Putamen (tissue), 1 donor: ENCODE measurements at regions not wholly inside any gene's neighbourhood (a gene's known extent, or its start where the extent isn't known, plus 50 kb on each side); places are given as distances from the start of the nearest gene placed in this dataset.
A peak's percentile ranks its signal among the peaks of the same experiment; 100 is the strongest.

Source experiments
- DNase-seq: peaks from one replicate; pipeline ENCODE4 v3.0.0-alpha.2; 2016; ENCODE audit warnings: low spot score

DNA sequence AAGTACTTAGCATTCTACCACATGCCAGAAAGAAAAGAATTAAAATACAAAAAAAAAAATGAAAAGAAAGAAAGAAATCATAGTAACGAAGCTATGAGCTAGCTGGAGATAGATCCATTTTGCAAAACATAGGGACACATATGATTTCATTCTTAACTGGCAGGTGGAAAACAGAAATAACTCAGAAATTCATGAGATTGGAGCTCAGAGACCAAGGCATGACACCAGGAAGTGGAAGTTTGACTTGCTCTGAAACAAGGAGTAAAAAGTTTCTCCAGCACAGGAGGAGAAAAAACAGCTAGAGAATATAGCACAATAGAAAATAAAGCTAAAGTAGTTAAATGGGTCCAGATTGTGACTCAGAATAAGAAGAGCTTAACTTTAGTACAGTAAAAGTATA lies 278.1 kb downstream of the ZEB2 start:
- DNase-seq, result no peak

DNA sequence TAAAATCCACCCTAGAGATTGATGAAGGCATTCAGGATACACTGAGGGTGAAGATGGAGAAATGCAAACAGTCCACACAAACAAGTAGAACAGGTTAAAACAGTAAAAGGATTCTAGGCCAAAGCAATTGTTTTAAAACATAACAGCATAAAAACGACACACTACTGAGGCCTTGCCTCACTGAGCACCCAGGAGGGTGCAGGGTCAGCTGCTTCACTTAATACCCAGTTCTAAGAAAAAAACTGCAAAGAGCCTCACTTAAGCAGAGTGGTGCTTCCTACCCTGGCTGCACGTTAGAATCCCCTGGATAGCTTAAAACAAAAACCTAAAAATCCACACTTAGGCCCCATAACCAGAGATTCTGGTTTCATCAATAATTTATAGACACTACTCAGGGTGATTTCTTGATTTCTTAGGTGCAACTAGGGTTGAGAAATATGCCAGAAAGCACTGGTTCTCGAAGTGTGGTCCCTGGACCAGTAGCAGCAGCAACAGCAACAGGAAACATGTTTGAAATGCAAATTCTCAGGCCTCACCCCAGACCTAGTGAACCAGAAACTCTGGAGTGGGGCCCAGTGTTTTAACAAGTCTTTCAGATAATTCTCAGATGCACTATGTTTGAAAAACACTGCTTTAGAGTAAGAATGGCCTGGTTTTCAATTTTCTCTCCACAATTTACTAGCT lies 279.1 kb downstream of the ZEB2 start:
- DNase-seq, result peak; percentile 25

DNA sequence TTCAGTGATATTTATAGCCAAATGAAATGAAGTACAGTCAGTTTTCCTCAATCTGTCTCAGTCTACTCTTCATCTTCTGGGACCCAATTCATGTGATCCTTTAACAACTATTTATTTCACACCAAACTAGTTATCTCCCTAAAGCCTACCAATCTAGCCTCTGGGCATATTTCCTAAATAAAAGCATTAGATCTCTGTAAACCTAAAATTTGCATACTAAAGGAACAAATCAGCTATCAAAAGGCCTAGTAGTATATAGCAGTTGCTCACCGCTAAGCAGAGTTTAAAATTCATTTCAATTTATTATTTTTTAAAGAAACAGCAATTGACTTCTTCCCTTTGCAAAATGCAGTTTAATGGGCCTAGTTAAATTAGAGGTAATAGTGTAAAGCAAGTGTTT lies 280.2 kb downstream of the ZEB2 start:
- DNase-seq, result no peak

DNA sequence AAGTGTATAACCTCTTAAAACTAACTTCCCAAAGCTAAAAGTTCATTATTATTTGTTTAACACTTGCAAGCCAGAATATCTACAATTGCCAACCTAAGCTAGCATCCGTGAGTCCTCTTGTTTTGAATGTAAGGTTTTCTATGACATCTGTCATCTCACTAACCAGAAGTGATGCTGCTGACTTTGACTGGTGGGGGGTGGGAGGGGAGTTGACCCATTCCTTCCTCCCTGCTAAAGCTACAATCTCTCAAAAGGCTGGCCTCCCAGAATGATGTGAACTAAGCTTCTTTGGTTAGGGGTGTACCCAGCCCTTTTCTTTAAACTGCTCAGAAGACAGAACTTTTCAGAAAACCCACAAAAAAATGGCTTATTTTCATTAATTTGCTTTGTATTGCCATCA lies 280.6 kb downstream of the ZEB2 start:
- DNase-seq, result no peak

DNA sequence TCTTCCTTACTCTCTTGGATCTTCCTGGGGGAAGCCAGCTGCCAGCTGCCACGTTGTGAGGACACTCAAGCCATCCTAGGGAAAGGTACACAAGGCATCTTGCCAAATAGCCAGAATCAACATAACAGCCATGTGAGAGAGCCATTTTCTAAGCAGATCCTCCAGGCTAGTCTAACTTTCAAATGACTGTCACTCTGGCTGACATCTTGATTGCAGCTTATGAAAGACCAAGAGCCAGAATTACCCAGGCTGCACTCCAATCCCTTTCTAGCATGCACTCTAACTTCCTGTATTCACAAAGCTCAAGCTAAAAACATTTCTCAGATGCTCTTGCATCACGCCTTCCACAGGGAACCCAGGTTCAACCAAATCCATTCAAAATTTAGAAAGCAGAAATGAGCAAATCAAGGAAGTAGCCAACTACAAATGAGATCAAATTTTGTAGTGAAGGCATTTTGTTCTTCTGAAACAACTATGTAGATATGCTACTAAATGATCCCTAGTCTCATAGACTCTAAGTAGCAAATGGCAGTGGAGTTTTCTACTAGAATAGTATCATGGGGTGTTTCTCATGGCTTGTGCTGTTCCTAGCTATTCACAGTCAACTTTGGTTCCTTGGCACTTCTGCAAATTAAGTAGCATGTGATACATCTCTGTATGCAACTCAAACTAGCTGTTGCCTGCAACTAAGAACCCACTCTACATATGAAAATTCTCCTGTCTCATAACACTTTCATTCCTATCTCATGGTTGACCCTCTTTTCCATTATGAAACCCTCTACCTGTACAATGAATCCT lies 281.9 kb downstream of the ZEB2 start:
- DNase-seq, result no peak

DNA sequence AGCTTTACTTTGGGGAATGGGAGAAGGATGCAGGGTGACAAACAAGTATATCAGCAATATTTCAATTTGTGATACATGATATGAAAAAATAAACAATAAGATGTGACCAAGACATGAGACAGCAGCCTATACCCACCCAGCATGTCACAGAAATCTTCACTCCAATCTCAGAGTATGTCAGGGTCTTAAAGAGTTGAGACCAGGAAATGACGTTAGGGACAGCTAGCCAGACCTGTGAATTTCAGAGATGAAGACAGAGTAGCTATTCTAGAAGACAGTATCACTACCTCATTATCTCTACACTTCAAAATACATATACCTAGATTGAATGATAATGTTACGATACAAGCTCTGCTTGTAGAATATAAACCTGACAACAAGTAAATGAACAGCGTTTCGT lies 282.8 kb downstream of the ZEB2 start:
- DNase-seq, result no peak

DNA sequence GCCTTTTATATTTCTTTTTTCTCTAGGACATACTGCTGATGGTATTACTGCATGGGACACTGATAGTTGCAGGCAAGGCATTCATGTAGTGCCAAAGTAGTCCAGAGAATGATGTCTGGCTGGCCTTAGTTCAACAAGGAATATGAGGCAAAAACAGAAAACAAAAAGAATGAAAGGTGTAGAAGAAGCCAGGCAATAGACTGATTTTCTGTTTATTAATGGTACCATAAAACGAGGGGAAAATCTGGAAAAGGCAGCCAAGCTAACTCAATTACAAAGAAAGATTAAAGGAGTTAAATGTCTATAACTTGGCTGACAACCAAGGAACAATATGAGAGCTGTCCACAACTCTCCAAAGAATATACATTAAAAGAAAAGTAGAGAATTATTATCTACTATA lies 284.9 kb downstream of the ZEB2 start:
- no peak for DNase-seq

DNA sequence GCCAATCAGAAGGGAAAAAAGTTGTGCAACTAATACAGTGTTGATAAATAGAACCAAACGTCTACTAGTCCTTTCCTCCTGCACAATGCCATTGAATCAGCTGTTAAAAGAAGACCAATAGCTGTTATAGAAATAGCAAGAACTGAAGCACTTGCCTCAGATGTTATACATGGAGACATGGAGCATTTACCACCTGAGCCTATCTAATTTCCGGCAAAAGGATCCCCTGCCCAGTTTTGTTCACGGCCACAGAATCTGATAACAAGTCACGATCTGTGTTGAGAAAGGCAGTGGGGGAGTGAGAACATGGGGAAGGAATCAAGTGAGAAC lies 285.4 kb downstream of the ZEB2 start:
- DNase-seq, result no peak

DNA sequence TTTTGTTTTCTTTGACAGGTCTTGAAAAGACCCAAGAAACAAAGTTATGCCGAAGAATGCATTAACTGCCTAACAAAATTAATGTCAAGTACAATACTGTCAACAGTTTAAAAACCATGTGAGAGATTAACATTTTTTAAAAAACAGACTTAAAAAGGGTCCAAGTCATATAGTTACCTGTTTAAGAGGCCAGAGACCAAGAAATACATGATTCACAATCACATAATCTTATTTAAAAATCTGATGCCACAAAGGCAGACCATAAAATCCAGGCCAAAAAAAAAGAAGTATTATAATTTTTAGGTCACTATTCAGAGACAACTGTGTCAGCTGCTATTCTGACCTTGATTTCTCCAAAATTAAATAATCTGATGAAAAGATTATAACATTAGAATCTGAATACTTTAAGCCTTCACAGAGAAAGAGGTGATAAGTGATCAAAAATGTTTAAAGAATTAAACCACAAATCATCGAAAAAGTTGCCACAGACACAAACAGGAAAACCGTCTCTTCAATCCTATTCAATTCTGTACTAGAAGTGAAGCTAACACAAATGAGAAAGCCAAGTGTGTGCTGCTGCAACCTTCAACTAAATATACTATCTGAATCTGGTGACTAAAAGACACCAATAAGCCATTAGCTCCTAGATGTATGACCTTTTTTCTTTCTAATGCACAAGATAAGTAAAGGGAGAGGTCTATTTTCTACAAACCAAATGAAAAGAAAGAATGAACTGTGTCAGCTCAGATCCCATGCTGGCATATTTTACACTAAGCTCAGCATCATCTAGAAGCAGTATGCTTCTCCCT lies 286.0 kb downstream of the ZEB2 start:
- no peak for DNase-seq

DNA sequence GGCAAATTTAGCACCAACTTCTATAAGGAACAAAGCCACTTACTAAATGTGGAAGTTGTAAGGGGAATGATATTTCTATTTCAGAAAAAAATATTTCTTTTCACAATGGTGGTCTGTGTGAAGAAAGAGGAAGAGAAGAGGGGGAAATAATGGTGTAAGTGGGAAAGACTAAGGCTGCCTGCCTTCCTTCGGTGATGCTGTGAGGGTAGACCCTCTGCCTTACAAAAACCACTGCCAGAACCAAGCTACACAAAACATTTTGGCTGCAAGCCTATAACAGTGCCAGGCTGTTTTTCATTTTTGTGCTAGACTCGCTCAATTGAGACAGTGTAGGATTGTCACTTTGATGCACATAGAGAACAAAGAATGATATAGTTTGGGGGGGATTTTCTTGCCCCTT lies 286.6 kb downstream of the ZEB2 start:
- DNase-seq, result no peak

DNA sequence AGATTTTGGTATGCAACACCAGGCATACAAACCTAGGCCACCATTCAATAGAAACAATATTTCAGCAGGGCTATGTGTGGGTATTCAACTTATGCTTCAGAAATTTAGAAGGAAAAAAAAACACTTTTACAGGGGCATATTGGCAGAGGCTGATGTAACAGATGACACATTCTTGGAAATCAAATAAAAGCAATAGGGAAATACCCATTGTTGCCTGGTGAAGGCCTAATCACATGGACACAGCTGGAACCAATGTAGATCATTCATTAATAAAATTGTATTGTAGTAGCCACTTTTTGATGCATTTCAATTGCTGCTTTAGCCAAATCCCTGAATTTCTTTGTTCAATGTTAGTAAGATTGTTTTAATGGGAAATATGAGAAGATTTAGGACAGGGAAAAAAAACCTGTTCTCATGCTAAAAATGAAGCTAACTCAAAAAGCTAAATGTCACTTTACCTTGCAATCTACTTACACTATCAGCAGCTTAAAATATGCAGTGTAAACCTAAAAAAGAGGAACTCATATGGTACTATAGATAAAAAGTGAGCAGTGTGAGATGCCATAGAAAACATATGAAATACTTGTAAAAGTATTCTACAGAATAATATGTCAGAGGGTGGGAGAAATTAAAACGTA lies 289.4 kb downstream of the ZEB2 start:
- no peak for DNase-seq

DNA sequence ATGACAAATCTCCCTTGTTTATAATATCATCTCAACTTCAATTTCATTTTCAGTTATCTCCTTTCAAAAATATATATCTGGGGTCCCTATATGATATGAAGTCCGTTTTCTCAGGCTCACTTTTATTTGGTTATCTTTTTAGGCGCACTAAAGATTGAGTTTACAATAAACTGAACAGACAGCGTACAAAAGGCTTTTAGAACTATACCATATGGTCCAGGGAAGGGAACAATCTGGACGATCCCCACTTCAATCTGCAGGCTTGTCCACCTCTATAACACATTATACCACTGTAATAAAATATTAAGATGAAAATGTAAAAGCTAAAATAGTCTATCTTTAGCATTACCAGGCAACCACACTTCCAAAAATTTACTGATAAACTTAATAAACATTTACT lies 289.9 kb downstream of the ZEB2 start:
- no peak for DNase-seq

DNA sequence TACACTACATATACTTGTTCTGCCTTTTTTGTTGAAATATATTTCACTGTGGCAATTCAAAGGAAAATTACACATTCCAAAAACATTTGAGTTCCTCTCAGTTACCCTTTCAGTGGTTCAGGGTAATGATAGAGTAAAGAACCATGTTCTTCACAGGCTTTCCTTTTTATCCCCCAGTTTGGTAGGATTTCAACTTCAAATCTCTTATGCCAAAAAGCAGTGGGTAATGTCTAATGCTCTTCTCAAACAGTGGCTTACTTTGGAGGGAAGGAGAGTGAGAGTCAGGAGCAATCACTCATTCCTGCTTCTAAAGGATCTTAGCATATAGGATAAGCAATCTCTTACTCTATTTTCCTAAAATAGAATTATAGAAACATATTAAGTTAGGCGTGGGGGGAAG lies 290.6 kb downstream of the ZEB2 start:
- DNase-seq, result no peak

DNA sequence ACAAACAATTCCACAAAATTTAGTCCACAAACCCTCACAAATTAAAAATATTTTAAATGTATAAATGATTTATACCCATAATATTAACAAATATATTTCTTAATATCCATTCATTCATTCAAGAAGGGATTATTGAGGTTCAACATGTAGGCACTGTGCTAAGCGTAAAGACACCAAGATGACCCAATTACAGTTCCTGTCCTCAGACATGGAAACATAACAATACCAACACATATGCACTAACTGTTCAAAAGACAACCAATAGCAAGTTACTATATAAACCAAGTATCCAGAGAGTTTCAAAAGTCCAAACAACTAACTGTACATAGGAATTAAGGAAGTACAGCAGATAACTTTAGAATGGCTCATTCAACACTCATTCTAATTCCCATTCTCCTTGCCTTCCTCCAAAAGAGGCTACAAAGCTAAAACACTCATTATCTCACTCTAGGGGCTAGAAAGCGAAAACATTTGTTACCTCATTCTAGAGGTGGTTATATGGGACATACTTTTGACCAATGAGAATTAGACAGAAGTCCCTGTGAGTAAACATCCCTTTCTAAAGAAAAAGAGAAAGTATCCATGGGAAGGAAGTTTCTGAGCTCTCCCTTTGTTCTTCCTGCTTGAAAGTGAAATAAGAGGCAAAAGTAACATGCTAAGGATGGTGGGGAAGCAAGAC lies 292.4 kb downstream of the ZEB2 start:
- no peak for DNase-seq

DNA sequence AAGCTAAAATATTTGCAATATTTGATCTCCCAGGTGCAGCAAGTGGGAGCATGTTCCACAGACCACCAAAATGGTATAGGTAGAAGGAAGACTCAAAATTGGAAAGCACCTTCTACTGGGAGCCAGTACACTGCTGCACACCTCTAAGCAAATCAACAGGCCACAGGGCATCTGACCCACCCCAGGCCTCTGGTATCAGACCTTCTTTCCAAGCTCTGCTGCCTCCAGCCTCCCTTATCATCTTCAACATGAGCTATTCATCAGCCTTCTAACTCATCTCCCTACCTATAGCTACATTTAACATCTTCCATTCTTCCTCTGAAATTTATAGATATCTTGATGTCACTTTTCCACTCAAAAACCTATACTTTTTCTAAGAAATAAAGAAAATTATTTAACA lies 294.8 kb downstream of the ZEB2 start:
- no peak for DNase-seq

DNA sequence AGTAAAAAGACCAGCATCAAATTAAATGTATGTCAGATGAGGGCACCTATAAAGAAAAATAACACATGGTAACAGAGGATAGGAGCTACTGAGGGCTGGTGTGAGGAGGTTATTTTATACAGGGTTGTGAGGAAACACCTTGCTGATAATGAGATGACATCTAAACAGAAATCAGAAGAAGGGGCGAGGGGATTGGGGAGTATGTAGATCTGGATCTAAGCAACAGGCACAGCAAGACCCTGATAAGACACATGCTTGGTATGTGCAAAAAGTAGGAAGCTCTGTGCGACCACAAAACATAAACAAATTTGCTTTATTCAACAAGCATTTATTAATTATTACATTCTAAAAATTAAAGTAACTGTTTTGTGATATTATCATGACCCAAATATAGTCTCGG lies 295.4 kb downstream of the ZEB2 start:
- no peak for DNase-seq

DNA sequence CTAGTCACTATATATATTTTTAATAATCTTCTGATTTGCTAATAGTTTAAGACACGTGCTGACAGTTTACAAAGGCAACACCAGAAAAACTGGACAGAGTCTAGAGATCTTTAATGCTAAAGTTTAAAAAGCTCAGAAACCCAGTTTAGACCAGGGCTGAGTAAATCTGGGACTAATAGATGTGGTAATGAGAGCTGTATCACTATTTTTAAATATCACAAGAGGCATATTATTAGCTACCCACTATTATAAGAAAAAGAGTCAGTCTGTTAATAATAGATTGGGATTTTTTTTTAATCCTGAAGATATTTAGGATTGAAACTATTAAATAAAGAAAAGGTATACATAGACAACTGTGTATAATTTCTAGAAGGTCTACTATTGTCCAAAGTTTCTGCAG lies 299.9 kb downstream of the ZEB2 start:
- DNase-seq, result no peak

DNA sequence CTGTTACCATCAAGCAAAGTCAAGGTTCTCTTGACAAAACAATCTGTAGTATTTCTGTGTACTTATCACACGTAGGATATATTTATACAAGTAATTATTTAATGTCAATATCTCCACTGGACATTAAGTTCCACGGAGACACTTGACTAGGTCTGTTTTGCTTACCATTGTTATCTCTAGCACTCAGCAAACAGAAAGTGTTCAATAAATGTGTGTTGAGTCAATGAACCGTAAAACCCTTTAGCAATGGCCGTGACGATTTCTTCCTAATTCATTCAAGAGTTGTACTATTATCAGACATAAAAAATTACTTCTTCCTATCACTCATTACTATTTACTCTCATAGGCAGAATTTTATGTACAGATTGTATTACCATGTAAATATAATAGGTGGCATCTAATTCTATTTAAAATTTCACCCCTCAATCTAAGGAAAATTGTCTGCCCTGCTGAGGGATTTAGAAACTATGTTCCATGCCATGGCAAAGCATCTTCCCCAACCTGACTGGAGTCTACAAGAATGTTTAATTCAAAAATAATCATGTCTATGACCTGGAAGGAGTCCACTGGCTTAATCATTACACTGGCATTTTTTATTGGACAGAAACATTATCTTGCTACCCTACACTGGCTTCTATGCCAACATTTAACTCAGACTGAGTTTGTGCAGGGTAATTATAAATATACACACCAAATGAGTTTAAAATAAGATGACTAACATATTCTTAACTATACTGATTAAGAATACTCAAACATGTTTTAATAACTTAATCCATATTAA lies 301.9 kb downstream of the ZEB2 start:
- DNase-seq, result no peak

DNA sequence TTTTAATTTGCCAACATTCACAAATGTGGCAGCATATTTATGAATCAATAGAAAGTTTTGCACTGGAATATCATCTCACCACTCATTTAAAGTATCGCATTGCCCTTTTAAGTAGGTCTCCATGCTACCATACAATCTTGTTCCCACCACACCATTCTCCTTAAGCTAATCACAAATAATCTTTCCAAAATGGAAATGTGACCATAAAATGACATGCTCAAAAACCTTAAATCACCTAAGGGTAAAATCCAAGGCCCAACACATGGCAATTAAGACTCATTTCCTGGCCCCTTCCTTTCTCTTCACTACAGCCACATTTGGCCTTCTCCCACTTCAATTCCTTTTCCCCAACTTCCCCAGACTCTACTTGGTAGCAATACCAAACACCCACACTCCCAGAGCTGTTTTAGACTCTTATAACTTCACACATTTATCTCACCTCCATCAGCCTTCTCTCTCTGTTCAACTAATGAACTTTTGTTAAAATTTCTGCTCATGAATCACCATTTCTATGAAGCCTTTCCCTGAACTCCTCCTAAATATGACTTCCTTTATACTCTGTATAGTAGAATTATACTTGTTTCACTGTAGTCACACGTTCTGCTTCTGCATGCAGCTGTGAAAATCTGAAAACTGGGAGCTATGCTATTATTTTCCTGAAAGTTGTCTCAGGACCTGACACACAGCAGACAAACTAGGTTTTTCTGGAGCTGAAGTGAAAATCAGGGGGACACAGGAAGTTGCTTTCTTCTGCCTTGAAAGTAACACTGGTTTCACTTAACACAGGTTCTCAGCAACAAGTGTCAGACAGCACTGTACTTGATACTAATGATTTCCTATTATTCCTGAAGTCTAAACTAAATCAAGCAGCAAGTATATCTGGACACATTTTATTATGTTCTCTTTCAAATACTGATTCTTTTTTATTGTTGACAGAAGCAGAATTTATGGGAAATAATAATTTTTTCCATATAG lies 303.9 kb downstream of the ZEB2 start:
- DNase-seq, result no peak

DNA sequence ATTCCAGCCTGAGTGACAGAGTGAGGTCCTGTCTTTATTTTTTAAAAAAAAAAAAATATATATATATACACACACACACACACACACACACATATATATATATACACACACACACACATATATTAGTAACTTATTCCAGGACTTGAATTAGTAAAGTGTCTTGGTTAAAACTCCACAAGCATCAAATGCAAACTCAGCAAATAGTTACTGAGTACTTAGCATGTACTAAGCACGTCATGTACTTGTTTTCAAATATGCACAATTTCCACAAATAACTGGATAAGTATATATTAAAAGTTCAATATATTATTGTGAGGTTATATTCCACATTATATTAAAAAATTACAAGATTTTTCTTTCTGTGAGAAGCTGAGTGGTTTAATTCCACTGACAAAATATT lies 304.7 kb downstream of the ZEB2 start:
- no peak for DNase-seq
